ENCODE measurements at regions not wholly inside any gene's neighbourhood (a gene's known extent, or its start where the extent isn't known, plus 50 kb on each side); places are given as distances from the start of the nearest gene placed in this dataset.

- Histone ChIP-seq H3K56ac (replicated peaks; ENCODE audit: insufficient read length, low read depth, low read length) (no peak overlapping the region), H2BK15ac (ENCODE audit: low read length) (no peak overlapping the region), H3K18ac (ENCODE audit: extremely low read depth, low read length) (no peak overlapping the region), H2AFZ (ENCODE audit: low read length) (no peak overlapping the region), H3K23me2 (ENCODE audit: low read depth, low read length) (no peaks in the 10 kb centered on the region), H3K79me1 (ENCODE audit: low read depth, low read length) (no peaks in the 10 kb centered on the region), H2BK12ac (ENCODE audit: low read depth, low read length) (no peak overlapping the region), H3K27ac (ENCODE audit: low read depth, low read length) (no peak overlapping the region), H2BK120ac (replicated peaks; ENCODE audit: low read depth, low read length) (no peak overlapping the region), H3K4me2 (ENCODE audit: insufficient read depth in 1 of 2, low read depth in 2 of 2, low read length in 2 of 2) (no peak overlapping the region), H3K36me3 (ENCODE audit: control insufficient read depth in 2 of 4, insufficient read depth in 4 of 4, low read length in 3 of 4) (no peaks in the 10 kb centered on the region), H2BK20ac (ENCODE audit: low read length) (no peak overlapping the region), H3K4me3 (ENCODE audit: extremely low read depth in 1 of 4, insufficient read depth in 2 of 4, low read depth in 3 of 4, low read length in 4 of 4) (no peak overlapping the region), H3K14ac (ENCODE audit: insufficient read length) (no peak overlapping the region), H3K79me2 (ENCODE audit: control insufficient read depth in 1 of 2, insufficient read depth in 2 of 2, low read length in 2 of 2) (no peaks in the 10 kb centered on the region), H4K20me1 (replicated peaks in 1 of 2; ENCODE audit: control insufficient read depth in 1 of 2, insufficient read depth in 2 of 2, low read length in 2 of 2) (no peaks in the 10 kb centered on the region), H4K5ac (ENCODE audit: insufficient read length, low read depth, low read length) (no peak overlapping the region), H2AK5ac (ENCODE audit: low read depth, low read length) (no peak overlapping the region), H3K4me1 (replicated peaks in 1 of 4; ENCODE audit: control insufficient read depth in 3 of 4, insufficient read depth in 4 of 4, low read length in 3 of 4) (no peaks in the 10 kb centered on the region), H3K27me3 (replicated peaks in 1 of 4; ENCODE audit: control insufficient read depth in 3 of 4, extremely low read depth in 1 of 4, insufficient read depth in 3 of 4, low read length in 3 of 4) (peaks cover 0 to 1% (median 0%) of the 10 kb centered on the region in 4 experiments; a peak in 1 of 7 replicates), H2BK5ac (ENCODE audit: low read depth, low read length) (no peak overlapping the region), H4K91ac (replicated peaks; ENCODE audit: insufficient read length, low read length) (no peak overlapping the region), H4K8ac (ENCODE audit: extremely low read depth, insufficient read depth, low read length) (no peak overlapping the region), H3K9me3 (ENCODE audit: insufficient read depth in 2 of 2, low read depth in 1 of 2, low read length in 1 of 2) (no peaks in the 10 kb centered on the region), H3K4ac (replicated peaks; ENCODE audit: insufficient read length, low read depth, low read length) (no peak overlapping the region), H3K9ac (replicated peaks in 1 of 4; ENCODE audit: extremely low read depth in 1 of 4, low read depth in 3 of 4, low read length in 3 of 4) (no peak overlapping the region), H3K23ac (ENCODE audit: insufficient read length) (no peak overlapping the region)
- CTCF ChIA-PET (ENCODE audit: partially characterized antibody) = no interaction called here
- 94% methylated on average over 4 of the region's 4 CpGs; no CpG with 5 or more reads in 1 of the 2 experiments for WGBS, 2 experiments (ENCODE audit: extremely low coverage in 1 of 2, insufficient coverage in 1 of 2, insufficient read length in 1 of 2, insufficient replicate concordance in 2 of 2, low coverage in 1 of 2, low lambda C conversion rate in 2 of 2, missing lambda C conversion rate in 1 of 2)
- FAIRE-seq = no peak
- POLR2A ChIA-PET (ENCODE audit: partially characterized antibody) = interaction anchor here (0.6 kb wide), 1 partner anchor 363 kb away, joined by 4 read pairs; no protein-coding TSS in a partner anchor
- DNase-seq (ENCODE audit: low read depth in 1 of 2, low spot score in 2 of 2) = no peak
- no peak for TF ChIP-seq ZNF274 (IDR thresholded peaks at IDR 0.05; ENCODE audit: borderline replicate concordance, extremely low read depth, low read length)
- TF ChIP-seq CEBPB (IDR thresholded peaks at IDR 0.05; ENCODE audit: low read depth, low read length) = no peak
- TF ChIP-seq HDAC2 (IDR thresholded peaks at IDR 0.05; ENCODE audit: borderline replicate concordance in 1 of 2, low read depth in 2 of 2, low read length in 2 of 2) = no peak
- no peak for TF ChIP-seq SP2 (IDR thresholded peaks at IDR 0.05; ENCODE audit: low read length)
- no peak for TF ChIP-seq KDM4A (IDR thresholded peaks at IDR 0.05; ENCODE audit: low read depth, low read length, severe bottlenecking)
- TF ChIP-seq EP300 (IDR thresholded peaks at IDR 0.05; ENCODE audit: borderline replicate concordance in 1 of 2, low read depth in 2 of 2, low read length in 2 of 2) = no peak
- no peak for TF ChIP-seq NANOG (IDR thresholded peaks at IDR 0.05; ENCODE audit: insufficient read depth, low read depth, low read length, poor library complexity, severe bottlenecking)
- no peak for TF ChIP-seq SP1 (IDR thresholded peaks at IDR 0.05; ENCODE audit: low read depth, low read length)
- TF ChIP-seq RAD21 (IDR thresholded peaks at IDR 0.05 in 1 of 2, conservative IDR thresholded peaks at IDR 0.05 in 1 of 2; ENCODE audit: low read depth in 2 of 2, low read length in 2 of 2) = no peak
- no peak for TF ChIP-seq CREB1 (IDR thresholded peaks at IDR 0.05)
- TF ChIP-seq SIN3A (conservative IDR thresholded peaks at IDR 0.05 in 1 of 2, IDR thresholded peaks at IDR 0.05 in 1 of 2; ENCODE audit: low read depth in 1 of 2, low read length in 2 of 2) = no peak
- TF ChIP-seq HDAC6 (IDR thresholded peaks at IDR 0.05; ENCODE audit: low read depth, low read length) = no peak
Measured at GRCh38 chr5:17895288-17896033, 261.2 kb downstream of the TAF11L14 start.

Data from H1 (cell line).